Pancreas (tissue), 10 donors: ENCODE measurements at regions not wholly inside any gene's neighbourhood (a gene's known extent, or its start where the extent isn't known, plus 50 kb on each side); places are given as distances from the start of the nearest gene placed in this dataset.
"Not testable (repeated sequence)": the region's sequence is repeated elsewhere in the genome, so short reads cannot be mapped to it uniquely, and the experiment has no call there.

Source experiments
- ATAC-seq, 4 donors: fragments of 200-7000 bp; cut with Tn5 transposase; one replicate each; pipeline versions ENCODE4 v1.8.0 to v1.9.1; 2020; ENCODE audit warnings: mild to moderate bottlenecking in 4 of 4, moderate library complexity in 4 of 4
- DNase-seq, 6 donors: peaks; one replicate each; pipeline ENCODE4 v3.0.0-alpha.2; 2020
- FAIRE-seq: peaks from 2 replicates; lab custom pipeline; 2012; peaks lifted over from hg19 to GRCh38; lab: Jason Lieb, UNC
- H3K27ac ChIP-seq, 4 donors: fragments of 200-600 bp; sonication (generic); 1 replicate in 3 of 4; 2 replicates in 1 of 4; pipeline versions ENCODE4 v1.5.0 to v1.8.0; 2020
- H3K27me3 ChIP-seq, 4 donors: fragments of 200-600 bp; one replicate each; pipeline ENCODE4 v1.8.0; 2021
- H3K36me3 ChIP-seq, 3 donors: fragments of 200-600 bp; sonication (generic) in 1 of 3; one replicate each; pipeline versions ENCODE4 v1.5.0 to v1.8.0; 2020 to 2021
- H3K4me1 ChIP-seq, 3 donors: fragments of 200-600 bp; one replicate each; pipeline ENCODE4 v1.8.0; 2021
- H3K4me3 ChIP-seq, 4 donors: fragments of 200-600 bp; sonication (generic) in 2 of 4; one replicate each; pipeline versions ENCODE4 v1.5.0 to v1.8.0; 2020 to 2021
- H3K9me3 ChIP-seq, 4 donors: fragments of 200-600 bp; one replicate each; pipeline ENCODE4 v1.8.0; 2021
- CTCF ChIP-seq, 4 donors: fragments of 200-600 bp; sonication (generic) in 3 of 4; IDR thresholded peaks; one replicate each; pipeline versions ENCODE4 v1.5.0 to v1.8.0; 2021; ENCODE audit warnings: antibody characterized with exemption in 4 of 4
- WGBS, 2 donors: extraction: QIAGEN DNeasy Blood & Tissue Kit; methylation state at CpG; one replicate each; pipeline ENCODE4 v1.1.7; 2013; 5-methylcytosine and 5-hydroxymethylcytosine counted together
- intact Hi-C, 3 donors: fragments of 100-400 bp; cut with DNase I; formaldehyde crosslinking; loops; one replicate each; pipeline versions ENCODE4 v1.11.1 to v1.14.2; 2022
- donor health status: healthy with polysubstance abuse.
- donor health status: DM: no; HTN: no; CAD: no; lungs with moderate emphysema.
- donor health status: DM: no; HTN: no; CAD: no.
- donor health status: control.
- donor health status: control.
- donor health status: Bipolar disorder and iron deficiency.
- donor health status: DM: yes; HTN: yes; CAD: no.
- donor health status: DM: no; HTN: no; CAD: no.
- donor health status: DM: no; HTN: no; CAD: no.
- donor health status: DM: yes; HTN: yes; CAD: no.

DNA sequence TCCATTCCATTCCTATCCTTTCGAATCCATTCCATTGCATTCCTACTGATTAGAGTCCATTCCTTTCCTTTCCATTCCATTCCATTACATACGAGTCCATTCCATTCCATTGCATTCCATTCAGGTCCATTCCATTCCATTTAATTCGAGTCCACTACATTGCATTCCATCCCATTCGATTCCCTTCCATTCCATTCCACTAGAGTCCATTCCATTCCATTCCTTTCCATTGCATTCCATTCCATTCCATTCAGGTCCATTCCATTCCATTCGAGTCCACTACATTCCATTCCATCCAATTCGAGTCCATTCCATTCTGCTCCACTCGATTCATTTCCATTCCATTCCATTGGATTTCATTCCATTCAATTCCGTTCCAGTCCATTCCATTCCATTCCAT lies 1133.6 kb downstream of the RPIA start:
- no peak overlapping the region for H3K4me3 ChIP-seq
- no peaks in the 10 kb centered on the region for H3K36me3 ChIP-seq
- H3K9me3 ChIP-seq, result peaks cover 0 to 3% (median 0%) of the 10 kb centered on the region in 4 donors
- no peaks in the 10 kb centered on the region for H3K4me1 ChIP-seq
- no peaks in the 10 kb centered on the region for H3K27me3 ChIP-seq
- no peak for FAIRE-seq
- H3K27ac ChIP-seq, result no peak overlapping the region
- WGBS, 2 donors, result 49 to 67% methylated on average over 8 of the region's 8 CpGs
- intact Hi-C loops, result no loop called here
- TF ChIP-seq CTCF (IDR thresholded peaks at IDR 0.05), result no peak
- ATAC-seq, result no peak
- no peak for DNase-seq

DNA sequence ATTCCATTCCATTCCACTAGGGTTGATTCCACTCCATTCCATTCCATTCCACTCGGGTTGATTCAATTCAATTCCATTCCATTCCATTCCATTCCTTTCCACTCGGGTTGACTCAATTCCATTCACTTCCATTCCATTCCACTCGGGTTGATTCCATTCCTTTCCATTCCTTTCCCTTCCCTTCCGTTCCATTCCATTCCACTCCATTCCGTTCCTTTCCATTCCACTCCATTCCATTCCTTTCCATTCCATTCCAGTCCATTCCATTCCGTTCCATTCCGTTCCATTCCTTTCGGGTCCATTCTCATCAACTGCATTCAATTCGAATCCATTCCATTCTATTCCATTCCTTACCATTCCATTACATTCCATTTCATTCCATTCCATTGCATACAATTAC lies 1135.3 kb downstream of the RPIA start:
- H3K4me1 ChIP-seq, DNase-seq, H3K36me3 ChIP-seq, H3K4me3 ChIP-seq, H3K27ac ChIP-seq, H3K9me3 ChIP-seq, intact Hi-C loops, ATAC-seq, H3K27me3 ChIP-seq, FAIRE-seq: not testable (repeated sequence)
- 47 to 65% methylated on average over 9 of the region's 9 CpGs for WGBS, 2 donors

- H3K36me3 ChIP-seq, intact Hi-C loops, H3K4me1 ChIP-seq, H3K4me3 ChIP-seq, DNase-seq, H3K27ac ChIP-seq, H3K27me3 ChIP-seq, H3K9me3 ChIP-seq, FAIRE-seq: not testable (repeated sequence)
- ATAC-seq, result peak in 1 of 4 donors; percentile 26
- WGBS, 2 donors, result 30 to 40% methylated on average over 2 of the region's 2 CpGs
Observed at GRCh38 chr2:89827829-89828228, 1136.4 kb downstream of the RPIA start.

DNA sequence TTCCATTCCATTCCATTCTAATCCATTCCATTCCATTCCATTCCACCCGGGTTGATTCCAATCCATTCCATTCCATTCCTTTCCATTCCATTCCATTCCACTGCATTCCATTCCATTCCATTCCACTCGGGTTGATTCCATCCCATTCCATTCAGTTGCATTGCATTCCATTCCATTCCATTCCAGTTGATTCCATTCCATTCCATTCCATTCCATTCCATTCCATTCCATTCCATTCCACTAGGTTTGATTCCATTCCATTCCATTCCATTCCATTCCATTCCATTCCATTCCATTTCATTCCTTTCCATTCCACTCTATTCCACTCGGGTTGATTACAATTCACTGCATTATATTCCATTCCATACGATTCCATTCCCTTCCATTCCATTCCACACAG lies 1136.9 kb downstream of the RPIA start:
- intact Hi-C loops, H3K27ac ChIP-seq, DNase-seq, H3K9me3 ChIP-seq, H3K27me3 ChIP-seq, ATAC-seq, H3K4me3 ChIP-seq, H3K36me3 ChIP-seq, H3K4me1 ChIP-seq, FAIRE-seq: not testable (repeated sequence)
- WGBS, 2 donors, result 36 to 47% methylated on average over 4 of the region's 4 CpGs

GRCh38 chr2:89828961-89829631 lies 1137.6 kb downstream of the RPIA start:
- intact Hi-C loops, result not testable (repeated sequence)

GRCh38 chr2:89829828-89830227 lies 1138.4 kb downstream of the RPIA start:
- peaks cover 0 to 5% (median 1%) of the 10 kb centered on the region in 4 donors for H3K9me3 ChIP-seq
- H3K27me3 ChIP-seq, result no peaks in the 10 kb centered on the region
- FAIRE-seq, result no peak
- DNase-seq, result no peak
- ATAC-seq, result peak in 3 of 4 donors; percentile 19 to 22 (median 21)
- no peaks in the 10 kb centered on the region for H3K4me1 ChIP-seq
- H3K4me3 ChIP-seq, result no peak overlapping the region
- WGBS, 2 donors, result 45 to 53% methylated on average over 6 of the region's 6 CpGs
- no peak overlapping the region for H3K27ac ChIP-seq
- intact Hi-C loops, result no loop called here
- H3K36me3 ChIP-seq, result no peaks in the 10 kb centered on the region
- TF ChIP-seq CTCF (IDR thresholded peaks at IDR 0.05), result no peak

More at GRCh38 chr2:89828961-89829631, 1137.6 kb downstream of the RPIA start:
- not testable (repeated sequence) for H3K4me1 ChIP-seq, H3K9me3 ChIP-seq, H3K36me3 ChIP-seq, H3K27me3 ChIP-seq, FAIRE-seq, H3K27ac ChIP-seq, DNase-seq, H3K4me3 ChIP-seq
- WGBS, 2 donors, result 36 to 45% methylated on average over 8 of the region's 8 CpGs
- peak; percentile 33 to 59 (median 44) for ATAC-seq

DNA sequence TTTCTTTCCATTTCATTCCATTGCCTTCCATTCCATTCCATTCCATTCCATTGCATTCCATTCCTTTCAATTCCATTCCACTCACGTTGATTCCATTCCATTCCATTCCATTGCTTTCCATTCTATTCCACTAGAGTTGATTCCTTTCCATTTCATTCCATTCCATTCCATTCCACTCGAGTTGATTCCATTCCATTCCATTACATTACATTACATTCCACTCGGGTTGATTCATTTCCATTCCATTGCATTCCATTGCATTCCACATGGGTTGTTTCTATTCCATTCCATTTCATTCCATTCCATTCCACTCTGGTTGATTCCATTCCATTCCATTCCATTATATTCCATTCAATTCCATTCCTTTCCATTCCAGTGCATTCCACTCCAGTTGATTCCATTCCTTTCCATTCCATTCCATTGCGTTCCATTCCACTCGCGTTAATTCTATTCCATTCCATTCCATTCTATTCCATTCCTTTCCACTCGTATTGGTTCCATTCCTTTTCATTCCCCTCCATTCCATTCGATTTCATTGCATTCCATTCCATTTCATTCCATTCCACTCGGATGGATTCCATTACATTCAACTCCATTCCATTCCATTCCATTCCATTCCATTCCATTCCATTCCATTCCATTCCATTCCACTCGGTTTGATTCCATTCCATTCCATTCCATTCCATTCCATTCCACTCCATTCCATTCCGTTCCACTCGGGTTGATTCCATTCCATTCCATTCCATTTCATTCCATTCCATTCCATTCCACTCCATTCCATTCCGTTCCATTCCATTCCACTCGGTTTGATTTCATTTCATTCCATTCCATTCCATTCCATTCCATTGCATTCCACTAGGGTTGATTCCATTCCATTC lies 1139.1 kb downstream of the RPIA start:
- peak; percentile 62 to 78 (median 63) for ATAC-seq
- FAIRE-seq, DNase-seq, H3K27ac ChIP-seq, H3K27me3 ChIP-seq, H3K4me1 ChIP-seq, intact Hi-C loops, H3K9me3 ChIP-seq, H3K4me3 ChIP-seq, H3K36me3 ChIP-seq: not testable (repeated sequence)
- WGBS, 2 donors, result 48 to 57% methylated on average over 14 of the region's 14 CpGs
